ENCODE measurements at regions not wholly inside any gene's neighbourhood (a gene's known extent, or its start where the extent isn't known, plus 50 kb on each side); places are given as distances from the start of the nearest gene placed in this dataset.

- Histone ChIP-seq H3K27me3 (replicated peaks; ENCODE audit: insufficient read depth, low read depth, low read length, poor library complexity) (peaks cover 49% of the 10 kb centered on the region), H3K9me3 (ENCODE audit: low read depth, low read length, poor library complexity, severe bottlenecking) (no peaks in the 10 kb centered on the region), H3K4me1 (ENCODE audit: insufficient read depth, low read length, poor library complexity, severe bottlenecking) (no peaks in the 10 kb centered on the region), H3K4me3 (ENCODE audit: low read depth, low read length, poor library complexity, severe bottlenecking) (no peak overlapping the region), H3K27ac (ENCODE audit: low read depth, low read length, poor library complexity, severe bottlenecking) (no peak overlapping the region), H3K36me3 (ENCODE audit: insufficient read depth, low read length, poor library complexity, severe bottlenecking) (no peaks in the 10 kb centered on the region)
- no peak for DNase-seq (ENCODE audit: low spot score)
- POLR2A ChIA-PET (ENCODE audit: low non-redundant PET) = no interaction called here
- CTCF ChIA-PET = no interaction called here
- intact Hi-C loops (cut with micrococcal nuclease; ENCODE audit: unreplicated experiment) = no loop called here
- BruUV-seq (replicated peaks) = no TSS peak
- TF ChIP-seq CTCF (conservative IDR thresholded peaks at IDR 0.05; ENCODE audit: low read depth, low read length) = no peak
- no peak for TF ChIP-seq EZH2 (IDR thresholded peaks at IDR 0.05; ENCODE audit: borderline replicate concordance, low read depth, low read length, poor library complexity, severe bottlenecking)
Observed at GRCh38 chr5:82766206-82766605, 311.0 kb downstream of the TMEM167A start.

- intact Hi-C loops (cut with micrococcal nuclease; ENCODE audit: unreplicated experiment) = no loop called here
- Histone ChIP-seq H3K36me3 (ENCODE audit: insufficient read depth, low read length, poor library complexity, severe bottlenecking) (no peaks in the 10 kb centered on the region), H3K4me1 (ENCODE audit: insufficient read depth, low read length, poor library complexity, severe bottlenecking) (no peaks in the 10 kb centered on the region), H3K4me3 (ENCODE audit: low read depth, low read length, poor library complexity, severe bottlenecking) (no peak overlapping the region), H3K27me3 (replicated peaks; ENCODE audit: insufficient read depth, low read depth, low read length, poor library complexity) (peaks cover 53% of the 10 kb centered on the region), H3K27ac (ENCODE audit: low read depth, low read length, poor library complexity, severe bottlenecking) (no peak overlapping the region), H3K9me3 (ENCODE audit: low read depth, low read length, poor library complexity, severe bottlenecking) (no peaks in the 10 kb centered on the region)
- TF ChIP-seq EZH2 (IDR thresholded peaks at IDR 0.05; ENCODE audit: borderline replicate concordance, low read depth, low read length, poor library complexity, severe bottlenecking) (no peak), CTCF (conservative IDR thresholded peaks at IDR 0.05; ENCODE audit: low read depth, low read length) (no peak)
- no peak for DNase-seq (ENCODE audit: low spot score)
- BruUV-seq (replicated peaks) = no TSS peak
- CTCF ChIA-PET = no interaction called here
- POLR2A ChIA-PET (ENCODE audit: low non-redundant PET) = no interaction called here
Observed at GRCh38 chr5:82765765-82766164, 311.4 kb downstream of the TMEM167A start.

- peaks cover 57% of the 10 kb centered on the region for H3K27me3 ChIP-seq (replicated peaks; ENCODE audit: insufficient read depth, low read depth, low read length, poor library complexity)
- peaks cover 12% of the 10 kb centered on the region for H3K4me1 ChIP-seq (ENCODE audit: insufficient read depth, low read length, poor library complexity, severe bottlenecking)
- no peak for DNase-seq (ENCODE audit: low spot score)
- no peak overlapping the region for H3K27ac ChIP-seq (ENCODE audit: low read depth, low read length, poor library complexity, severe bottlenecking)
- POLR2A ChIA-PET (ENCODE audit: low non-redundant PET) = no interaction called here
- no peak for TF ChIP-seq CTCF (conservative IDR thresholded peaks at IDR 0.05; ENCODE audit: low read depth, low read length)
- TF ChIP-seq EZH2 (IDR thresholded peaks at IDR 0.05; ENCODE audit: borderline replicate concordance, low read depth, low read length, poor library complexity, severe bottlenecking) = no peak
- no peaks in the 10 kb centered on the region for H3K9me3 ChIP-seq (ENCODE audit: low read depth, low read length, poor library complexity, severe bottlenecking)
- H3K4me3 ChIP-seq (ENCODE audit: low read depth, low read length, poor library complexity, severe bottlenecking) = no peak overlapping the region
- CTCF ChIA-PET = no interaction called here
- intact Hi-C loops (cut with micrococcal nuclease; ENCODE audit: unreplicated experiment) = no loop called here
- BruUV-seq (replicated peaks) = no TSS peak
- no peaks in the 10 kb centered on the region for H3K36me3 ChIP-seq (ENCODE audit: insufficient read depth, low read length, poor library complexity, severe bottlenecking)
Observed at GRCh38 chr5:82760856-82761255, 316.3 kb downstream of the TMEM167A start.

All from A673 (cell line).